Activated T-helper 9 cell treated with anti-CD3 and anti-CD28 coated beads, Interleukin-2, amount 50 U/mL, for 16 hours (primary cell): ENCODE measurements at regions not wholly inside any gene's neighbourhood (a gene's known extent, or its start where the extent isn't known, plus 50 kb on each side); places are given as distances from the start of the nearest gene placed in this dataset.
"Not testable (repeated sequence)": the region's sequence is repeated elsewhere in the genome, so short reads cannot be mapped to it uniquely, and the experiment has no call there.

Experiments used
- DNase-seq: peaks from one replicate; pipeline ENCODE4 v3.0.0-alpha.2; 2020; ENCODE audit warnings: low read depth

- not testable (repeated sequence) for DNase-seq
Observed at GRCh38 chr17:30638968-30639367, 161.8 kb downstream of the GOSR1 start.

- DNase-seq, result not testable (repeated sequence)
Observed at GRCh38 chr17:30631651-30632050, 154.4 kb downstream of the GOSR1 start.

- DNase-seq, result not testable (repeated sequence)
Observed at GRCh38 chr17:30625380-30625779, 148.2 kb downstream of the GOSR1 start.

GRCh38 chr17:30624180-30624579 is 147.0 kb downstream of the GOSR1 start:
- DNase-seq, result not testable (repeated sequence)

GRCh38 chr17:30609682-30610081 is 132.5 kb downstream of the GOSR1 start:
- not testable (repeated sequence) for DNase-seq

GRCh38 chr17:30605523-30605922 is 128.3 kb downstream of the GOSR1 start:
- no peak for DNase-seq

GRCh38 chr17:30605027-30605426 is 127.8 kb downstream of the GOSR1 start:
- no peak for DNase-seq

- not testable (repeated sequence) for DNase-seq
Observed at GRCh38 chr17:30602396-30602795, 125.2 kb downstream of the GOSR1 start.

GRCh38 chr17:30601984-30602383 is 124.8 kb downstream of the GOSR1 start:
- not testable (repeated sequence) for DNase-seq

GRCh38 chr17:30600830-30601494 is 123.8 kb downstream of the GOSR1 start:
- DNase-seq, result peak; percentile 12

- peak; percentile 40 for DNase-seq
Observed at GRCh38 chr17:30600060-30600829, 123.0 kb downstream of the GOSR1 start.

GRCh38 chr17:30599428-30600059 is 122.3 kb downstream of the GOSR1 start:
- DNase-seq, result no peak

GRCh38 chr17:30597776-30598288 is 120.6 kb downstream of the GOSR1 start:
- no peak for DNase-seq

- not testable (repeated sequence) for DNase-seq
Observed at GRCh38 chr17:30596948-30597775, 120.0 kb downstream of the GOSR1 start.

- not testable (repeated sequence) for DNase-seq
Observed at GRCh38 chr17:30594953-30595371, 117.8 kb downstream of the GOSR1 start.

GRCh38 chr17:30594223-30594952 is 117.2 kb downstream of the GOSR1 start:
- no peak for DNase-seq

- DNase-seq, result no peak
Observed at GRCh38 chr17:30590081-30590733, 113.0 kb downstream of the GOSR1 start.

- DNase-seq, result no peak
Observed at GRCh38 chr17:30589431-30589830, 112.2 kb downstream of the GOSR1 start.

GRCh38 chr17:30588798-30589247 is 111.6 kb downstream of the GOSR1 start:
- DNase-seq, result no peak

- DNase-seq, result no peak
Observed at GRCh38 chr17:30586818-30587595, 109.8 kb downstream of the GOSR1 start.
